H9 (cell line): ENCODE measurements at regions not wholly inside any gene's neighbourhood (a gene's known extent, or its start where the extent isn't known, plus 50 kb on each side); places are given as distances from the start of the nearest gene placed in this dataset.

Experiments
- DNase-seq: peaks from one replicate; pipeline ENCODE4 v3.0.0-alpha.2; 2017
- H2AFZ ChIP-seq: one replicate; pipeline ENCODE4 v1.6.1; 2013; ENCODE audit warnings: mild to moderate bottlenecking, low read length, control low read depth, moderate library complexity
- H2AK5ac ChIP-seq: 2 replicates; pipeline ENCODE4 v1.6.1; 2013; ENCODE audit warnings: low read length, control low read depth, mixed read lengths; ENCODE audit not compliant: insufficient read length
- H2BK120ac ChIP-seq: one replicate; pipeline ENCODE4 v1.6.1; 2013; ENCODE audit warnings: low read depth, mild to moderate bottlenecking, low read length, control low read depth, inconsistent platforms; ENCODE audit not compliant: poor library complexity, severe bottlenecking
- H2BK12ac ChIP-seq: 2 replicates; pipeline ENCODE4 v1.6.1; 2013; ENCODE audit warnings: low read length, control low read depth, mixed read lengths, low read depth; ENCODE audit not compliant: insufficient read length
- H2BK15ac ChIP-seq: 2 replicates; pipeline ENCODE4 v1.6.1; 2013; ENCODE audit warnings: low read depth, low read length, control low read depth
- H2BK20ac ChIP-seq: one replicate; pipeline ENCODE4 v1.6.1; 2013; ENCODE audit warnings: low read depth, mild to moderate bottlenecking, low read length, control low read depth, inconsistent platforms; ENCODE audit not compliant: poor library complexity, severe bottlenecking
- H2BK5ac ChIP-seq: 2 replicates; pipeline ENCODE4 v1.6.1; 2013; ENCODE audit warnings: low read length, control low read depth, mixed read lengths; ENCODE audit not compliant: insufficient read length
- H3K14ac ChIP-seq: 2 replicates; pipeline ENCODE4 v1.6.1; 2013; ENCODE audit warnings: low read length, control low read depth; ENCODE audit not compliant: insufficient read depth
- H3K18ac ChIP-seq: 2 replicates; pipeline ENCODE4 v1.6.1; 2013; ENCODE audit warnings: low read depth, mild to moderate bottlenecking, mixed read lengths, low read length, control low read depth; ENCODE audit not compliant: insufficient read length
- H3K23ac ChIP-seq: 2 replicates; pipeline ENCODE4 v1.6.1; 2013; ENCODE audit warnings: low read length, control low read depth, mixed read lengths, low read depth; ENCODE audit not compliant: insufficient read length
- H3K23me2 ChIP-seq: 2 replicates; pipeline ENCODE4 v1.6.1; 2013; ENCODE audit warnings: low read depth, mild to moderate bottlenecking, mixed read lengths, low read length, control low read depth; ENCODE audit not compliant: insufficient read length, poor library complexity, severe bottlenecking
- H3K27ac ChIP-seq: 2 replicates; pipeline ENCODE4 v1.5.1; 2013; ENCODE audit warnings: low read length, control low read depth, mixed read lengths, low read depth; ENCODE audit not compliant: insufficient read length
- H3K27me3 ChIP-seq: 2 replicates; pipeline ENCODE4 v1.6.1; 2013; ENCODE audit warnings: low read length, control low read depth, inconsistent platforms; ENCODE audit not compliant: insufficient read depth
- H3K4ac ChIP-seq: 2 replicates; pipeline ENCODE4 v1.6.1; 2013; ENCODE audit warnings: low read depth, mild to moderate bottlenecking, control low read depth, inconsistent platforms, low read length, moderate library complexity
- H3K4me1 ChIP-seq: 2 replicates; pipeline ENCODE4 v1.6.1; 2013; ENCODE audit warnings: low read length, control low read depth, inconsistent platforms; ENCODE audit not compliant: insufficient read depth
- H3K4me2 ChIP-seq: 2 replicates; pipeline ENCODE4 v1.6.1; 2013; ENCODE audit warnings: low read length, control low read depth, mixed read lengths; ENCODE audit not compliant: insufficient read length, insufficient read depth
- H3K56ac ChIP-seq: 2 replicates; pipeline ENCODE4 v1.6.1; 2013; ENCODE audit warnings: low read depth, mild to moderate bottlenecking, mixed read lengths, low read length, control low read depth; ENCODE audit not compliant: insufficient read length
- H3K79me1 ChIP-seq: 2 replicates; pipeline ENCODE4 v1.6.1; 2013; ENCODE audit warnings: low read depth, mild to moderate bottlenecking, moderate library complexity, low read length, control low read depth, inconsistent platforms; ENCODE audit not compliant: insufficient read depth, poor library complexity, severe bottlenecking
- H3K79me2 ChIP-seq: 2 replicates; pipeline ENCODE4 v1.6.1; 2013; ENCODE audit warnings: low read length, control low read depth, inconsistent platforms; ENCODE audit not compliant: insufficient read depth
- H3K9ac ChIP-seq: 2 replicates; pipeline ENCODE4 v1.6.1; 2013; ENCODE audit warnings: low read length, control low read depth, mixed read lengths; ENCODE audit not compliant: insufficient read length; ENCODE audit errors: extremely low read depth
- H3K9me3 ChIP-seq: one replicate; pipeline ENCODE4 v1.6.1; 2013; ENCODE audit warnings: low read depth, low read length, inconsistent platforms; ENCODE audit not compliant: control insufficient read depth
- H3T11ph ChIP-seq: one replicate; pipeline ENCODE4 v1.6.1; 2013; ENCODE audit warnings: mild to moderate bottlenecking, low read length, control low read depth, inconsistent platforms
- H4K20me1 ChIP-seq: one replicate; pipeline ENCODE4 v1.6.1; 2013; ENCODE audit not compliant: control insufficient read depth, insufficient read length, insufficient read depth
- H4K5ac ChIP-seq: 2 replicates; pipeline ENCODE4 v1.6.1; 2013; ENCODE audit warnings: low read depth, mild to moderate bottlenecking, mixed read lengths, low read length, control low read depth; ENCODE audit not compliant: insufficient read length
- H4K8ac ChIP-seq: replicated peaks from 2 replicates; pipeline ENCODE4 v1.6.1; 2013; ENCODE audit warnings: low read length, control low read depth, mixed read lengths, low read depth; ENCODE audit not compliant: insufficient read length
- H4K91ac ChIP-seq: 2 replicates; pipeline ENCODE4 v1.6.1; 2013; ENCODE audit warnings: low read depth, mild to moderate bottlenecking, moderate library complexity, mixed read lengths, low read length, control low read depth; ENCODE audit not compliant: insufficient read length
- H3K27ac Mint-ChIP-seq, 3 experiments: 2 replicates in 2 of 3; 3 replicates in 1 of 3; pipeline ENCODE4 v1.8.0; 2020 to 2021; ENCODE audit warnings: mixed read lengths in 3 of 3, mild to moderate bottlenecking in 1 of 3, moderate library complexity in 1 of 3
- H3K27me3 Mint-ChIP-seq: 2 replicates; pipeline ENCODE4 v1.8.0; 2021; ENCODE audit warnings: low read depth, mild to moderate bottlenecking, moderate library complexity, mixed read lengths
- H3K36me3 Mint-ChIP-seq, 3 experiments: 2 replicates in 2 of 3; 3 replicates in 1 of 3; pipeline ENCODE4 v1.8.0; 2020 to 2021; ENCODE audit warnings: low read depth in 3 of 3, mixed read lengths in 3 of 3; ENCODE audit not compliant: insufficient read depth in 1 of 3
- H3K4me1 Mint-ChIP-seq, 2 experiments: 2 replicates each; pipeline ENCODE4 v1.8.0; 2020; ENCODE audit warnings: mixed read lengths in 2 of 2
- H3K4me3 Mint-ChIP-seq, 2 experiments: 2 replicates in 1 of 2; 3 replicates in 1 of 2; pipeline ENCODE4 v1.8.0; 2020 to 2021; ENCODE audit warnings: mild to moderate bottlenecking in 2 of 2, mixed read lengths in 2 of 2, moderate library complexity in 1 of 2
- H3K9me3 Mint-ChIP-seq, 2 experiments: 2 replicates in 1 of 2; 3 replicates in 1 of 2; pipeline ENCODE4 v1.8.0; 2020; ENCODE audit warnings: mild to moderate bottlenecking in 2 of 2, mixed read lengths in 2 of 2, moderate library complexity in 1 of 2
- CTCF ChIP-seq: fragments of 200-600 bp; sonication (generic); conservative IDR thresholded peaks from 3 replicates; pipeline ENCODE4 v1.8.0; 2021; ENCODE audit warnings: antibody characterized with exemption, mild to moderate bottlenecking
- WGBS: extraction: QIAGEN DNeasy Blood & Tissue Kit; methylation state at CpG from one replicate; pipeline ENCODE4 v1.1.7; 2013; ENCODE audit warnings: missing lambda C conversion rate, low lambda C conversion rate, mixed read lengths; ENCODE audit not compliant: insufficient read length; ENCODE audit errors: extremely low coverage; 5-methylcytosine and 5-hydroxymethylcytosine counted together

GRCh38 chr3:140859592-140860336 is 81.9 kb upstream of the SLC25A36 start:
- no peak for TF ChIP-seq CTCF
- H2BK20ac ChIP-seq: no peak overlapping the region
- H3K27ac Mint-ChIP-seq: peak overlapping the region in 2 of 3 experiments; percentile 37 to 90; a peak in 4 of 7 replicates
- H3K4ac ChIP-seq: no peak overlapping the region
- no peaks in the 10 kb centered on the region for H3K27me3 ChIP-seq
- H3K4me1 Mint-ChIP-seq: peaks cover 31 to 32% of the 10 kb centered on the region in 2 experiments
- no peaks in the 10 kb centered on the region for H3K79me2 ChIP-seq
- DNase-seq: no peak
- H3K56ac ChIP-seq: no peak overlapping the region
- no peaks in the 10 kb centered on the region for H3K36me3 Mint-ChIP-seq
- no peaks in the 10 kb centered on the region for H4K20me1 ChIP-seq
- no peak overlapping the region for H2BK12ac ChIP-seq
- H3K27ac ChIP-seq: no peak overlapping the region
- H3K4me3 Mint-ChIP-seq: no peak overlapping the region
- H3K9ac ChIP-seq: no peak overlapping the region
- no peak overlapping the region for H2AK5ac ChIP-seq
- no peak overlapping the region for H4K8ac ChIP-seq
- H2BK5ac ChIP-seq: no peak overlapping the region
- H3K4me2 ChIP-seq: no peak overlapping the region
- H2AFZ ChIP-seq: no peak overlapping the region
- H3K79me1 ChIP-seq: no peaks in the 10 kb centered on the region
- no peak overlapping the region for H2BK15ac ChIP-seq
- no CpG with 5 or more reads among the region's 5 CpGs for WGBS
- H2BK120ac ChIP-seq: no peak overlapping the region
- no peaks in the 10 kb centered on the region; a peak in 1 of 5 replicates for H3K9me3 Mint-ChIP-seq
- no peak overlapping the region for H3K18ac ChIP-seq
- no peak overlapping the region for H3K23ac ChIP-seq
- no peaks in the 10 kb centered on the region for H3K4me1 ChIP-seq
- H3K9me3 ChIP-seq: no peaks in the 10 kb centered on the region
- no peak overlapping the region for H4K5ac ChIP-seq
- no peaks in the 10 kb centered on the region for H3K23me2 ChIP-seq
- H3T11ph ChIP-seq: no peak overlapping the region
- H3K27me3 Mint-ChIP-seq: no peaks in the 10 kb centered on the region
- H4K91ac ChIP-seq: no peak overlapping the region
- no peak overlapping the region for H3K14ac ChIP-seq
